Kidney (tissue), 13 donors: ENCODE measurements at regions not wholly inside any gene's neighbourhood (a gene's known extent, or its start where the extent isn't known, plus 50 kb on each side); places are given as distances from the start of the nearest gene placed in this dataset.
A peak's percentile ranks its signal among the peaks of the same experiment; 100 is the strongest.

ENCODE experiments used
- DNase-seq, 5 donors: peaks; one replicate each; pipeline ENCODE4 v3.0.0-alpha.2; 2013 to 2020
- FAIRE-seq: peaks from 2 replicates; lab custom pipeline; 2012; peaks lifted over from hg19 to GRCh38; lab: Jason Lieb, UNC
- H3K27ac ChIP-seq, 2 donors: one replicate each; pipeline ENCODE4 v1.7.0; 2013; ENCODE audit warnings: low read depth in 2 of 2, low read length in 2 of 2, inconsistent platforms in 1 of 2
- H3K27me3 ChIP-seq: one replicate; pipeline ENCODE4 v1.7.1; 2013; ENCODE audit warnings: low read length, inconsistent platforms; ENCODE audit not compliant: control insufficient read depth, insufficient read depth
- H3K36me3 ChIP-seq, 3 donors: one replicate each; pipeline versions ENCODE4 v1.7.0 to v1.7.1; 2013; ENCODE audit warnings: low read length in 3 of 3, control low read depth in 1 of 3, inconsistent platforms in 1 of 3; ENCODE audit not compliant: insufficient read depth in 3 of 3, control insufficient read depth in 2 of 3
- H3K4me1 ChIP-seq, 3 donors: one replicate each; pipeline versions ENCODE4 v1.7.0 to v1.7.1; 2013; ENCODE audit warnings: low read length in 3 of 3, inconsistent platforms in 1 of 3, low read depth in 1 of 3; ENCODE audit not compliant: control insufficient read depth in 2 of 3, insufficient read depth in 2 of 3
- H3K4me3 ChIP-seq, 3 donors: one replicate each; pipeline versions ENCODE4 v1.7.0 to v1.8.1; 2013; ENCODE audit warnings: low read length in 3 of 3, control low read depth in 1 of 3, inconsistent platforms in 1 of 3
- H3K9ac ChIP-seq, 3 donors: one replicate each; pipeline versions ENCODE4 v1.7.0 to v1.7.1; 2013; ENCODE audit warnings: low read length in 3 of 3, control low read depth in 1 of 3, inconsistent platforms in 1 of 3
- H3K9me3 ChIP-seq, 3 donors: one replicate each; pipeline versions ENCODE4 v1.7.0 to v1.7.1; 2013; ENCODE audit warnings: low read length in 3 of 3, control low read depth in 1 of 3, inconsistent platforms in 1 of 3; ENCODE audit not compliant: control insufficient read depth in 2 of 3, insufficient read depth in 1 of 3
- intact Hi-C: fragments of 100-400 bp; cut with DNase I; formaldehyde crosslinking; loops from one replicate; pipeline ENCODE4 v1.11.1; 2022
- TF ChIP-seq, protein P1 (sequence below): IDR thresholded peaks from 3 replicates; pipeline ENCODE4 v1.5.1; 2012; ENCODE audit warnings: mild to moderate bottlenecking, moderate library complexity, borderline replicate concordance; ENCODE audit not compliant: insufficient read depth; ENCODE audit errors: extremely low read depth
- donor health status: control.
- donor health status: control.
- donor health status: control.
- donor health status: control.
- donor health status: control.
- donor health status: DM: yes; HTN: yes; CAD: no.
- donor health status: Normal renal cell carcinoma (clear cell type).

- FAIRE-seq (no peak), DNase-seq (peak in 2 of 5 donors; percentile 52 to 61)
- H3K9me3 ChIP-seq, result peaks cover 0 to 6% (median 0%) of the 10 kb centered on the region in 3 donors
- H3K27me3 ChIP-seq, result no peaks in the 10 kb centered on the region
- H3K4me1 ChIP-seq, result no peaks in the 10 kb centered on the region
- H3K9ac ChIP-seq, result no peak overlapping the region
- intact Hi-C loops, result no loop called here
- H3K4me3 ChIP-seq, result no peak overlapping the region
- H3K36me3 ChIP-seq, result no peaks in the 10 kb centered on the region
- H3K27ac ChIP-seq, result no peak overlapping the region
- TF ChIP-seq, protein P1, sequence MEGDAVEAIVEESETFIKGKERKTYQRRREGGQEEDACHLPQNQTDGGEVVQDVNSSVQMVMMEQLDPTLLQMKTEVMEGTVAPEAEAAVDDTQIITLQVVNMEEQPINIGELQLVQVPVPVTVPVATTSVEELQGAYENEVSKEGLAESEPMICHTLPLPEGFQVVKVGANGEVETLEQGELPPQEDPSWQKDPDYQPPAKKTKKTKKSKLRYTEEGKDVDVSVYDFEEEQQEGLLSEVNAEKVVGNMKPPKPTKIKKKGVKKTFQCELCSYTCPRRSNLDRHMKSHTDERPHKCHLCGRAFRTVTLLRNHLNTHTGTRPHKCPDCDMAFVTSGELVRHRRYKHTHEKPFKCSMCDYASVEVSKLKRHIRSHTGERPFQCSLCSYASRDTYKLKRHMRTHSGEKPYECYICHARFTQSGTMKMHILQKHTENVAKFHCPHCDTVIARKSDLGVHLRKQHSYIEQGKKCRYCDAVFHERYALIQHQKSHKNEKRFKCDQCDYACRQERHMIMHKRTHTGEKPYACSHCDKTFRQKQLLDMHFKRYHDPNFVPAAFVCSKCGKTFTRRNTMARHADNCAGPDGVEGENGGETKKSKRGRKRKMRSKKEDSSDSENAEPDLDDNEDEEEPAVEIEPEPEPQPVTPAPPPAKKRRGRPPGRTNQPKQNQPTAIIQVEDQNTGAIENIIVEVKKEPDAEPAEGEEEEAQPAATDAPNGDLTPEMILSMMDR, result no peak
Observed at GRCh38 chr14:61147381-61147821, 133.7 kb downstream of the TMEM30B start.

DNA sequence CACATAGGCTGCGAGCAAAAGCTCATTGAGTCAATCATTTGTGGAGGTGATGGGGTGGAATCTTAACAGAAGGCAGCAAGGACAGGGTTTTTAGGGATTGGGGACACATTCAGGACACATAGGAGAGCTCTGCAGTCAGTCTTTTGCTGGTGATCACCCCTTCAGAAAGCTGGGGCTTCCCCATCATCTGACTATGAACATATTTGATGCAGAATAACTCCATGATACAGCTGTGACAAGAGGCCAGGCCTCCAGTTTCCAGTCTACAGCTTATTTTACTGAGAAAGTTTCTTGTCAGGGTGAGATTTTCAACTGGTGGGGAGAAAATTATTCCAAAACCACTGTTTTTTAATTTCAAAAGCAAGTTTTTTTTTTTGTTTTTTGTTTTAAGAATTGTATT, 134.2 kb downstream of the TMEM30B start:
- intact Hi-C loops, result no loop called here
- H3K9me3 ChIP-seq, result peaks cover 0 to 6% (median 0%) of the 10 kb centered on the region in 3 donors
- no peak for FAIRE-seq
- H3K27ac ChIP-seq, result no peak overlapping the region
- no peak overlapping the region for H3K4me3 ChIP-seq
- TF ChIP-seq, protein P1, result no peak
- no peak overlapping the region for H3K9ac ChIP-seq
- H3K36me3 ChIP-seq, result no peaks in the 10 kb centered on the region
- no peak for DNase-seq
- no peaks in the 10 kb centered on the region for H3K27me3 ChIP-seq
- H3K4me1 ChIP-seq, result no peaks in the 10 kb centered on the region

GRCh38 chr14:61145903-61146481, 135.1 kb downstream of the TMEM30B start:
- Histone ChIP-seq H3K4me3 (no peak overlapping the region), H3K27me3 (no peaks in the 10 kb centered on the region), H3K9ac (no peak overlapping the region), H3K27ac (no peak overlapping the region), H3K9me3 (peaks cover 0 to 6% (median 0%) of the 10 kb centered on the region in 3 donors), H3K4me1 (no peaks in the 10 kb centered on the region), H3K36me3 (no peaks in the 10 kb centered on the region)
- intact Hi-C loops, result no loop called here
- DNase-seq, result no peak
- TF ChIP-seq, protein P1, result no peak
- no peak for FAIRE-seq
